ENCODE measurements at regions not wholly inside any gene's neighbourhood (a gene's known extent, or its start where the extent isn't known, plus 50 kb on each side); places are given as distances from the start of the nearest gene placed in this dataset.

- no peak overlapping the region for H3K4me3 ChIP-seq (ENCODE audit: low read depth, low read length)
- TF ChIP-seq, protein P1, sequence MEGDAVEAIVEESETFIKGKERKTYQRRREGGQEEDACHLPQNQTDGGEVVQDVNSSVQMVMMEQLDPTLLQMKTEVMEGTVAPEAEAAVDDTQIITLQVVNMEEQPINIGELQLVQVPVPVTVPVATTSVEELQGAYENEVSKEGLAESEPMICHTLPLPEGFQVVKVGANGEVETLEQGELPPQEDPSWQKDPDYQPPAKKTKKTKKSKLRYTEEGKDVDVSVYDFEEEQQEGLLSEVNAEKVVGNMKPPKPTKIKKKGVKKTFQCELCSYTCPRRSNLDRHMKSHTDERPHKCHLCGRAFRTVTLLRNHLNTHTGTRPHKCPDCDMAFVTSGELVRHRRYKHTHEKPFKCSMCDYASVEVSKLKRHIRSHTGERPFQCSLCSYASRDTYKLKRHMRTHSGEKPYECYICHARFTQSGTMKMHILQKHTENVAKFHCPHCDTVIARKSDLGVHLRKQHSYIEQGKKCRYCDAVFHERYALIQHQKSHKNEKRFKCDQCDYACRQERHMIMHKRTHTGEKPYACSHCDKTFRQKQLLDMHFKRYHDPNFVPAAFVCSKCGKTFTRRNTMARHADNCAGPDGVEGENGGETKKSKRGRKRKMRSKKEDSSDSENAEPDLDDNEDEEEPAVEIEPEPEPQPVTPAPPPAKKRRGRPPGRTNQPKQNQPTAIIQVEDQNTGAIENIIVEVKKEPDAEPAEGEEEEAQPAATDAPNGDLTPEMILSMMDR (IDR thresholded peaks at IDR 0.05; ENCODE audit: control insufficient read depth, extremely low read depth, insufficient read depth): no peak
- DNase-seq (ENCODE audit: low read depth): no peak
These were observed 184.0 kb upstream of the ZFP42 start for GRCh38 chr4:187811591-187811990.

DNA sequence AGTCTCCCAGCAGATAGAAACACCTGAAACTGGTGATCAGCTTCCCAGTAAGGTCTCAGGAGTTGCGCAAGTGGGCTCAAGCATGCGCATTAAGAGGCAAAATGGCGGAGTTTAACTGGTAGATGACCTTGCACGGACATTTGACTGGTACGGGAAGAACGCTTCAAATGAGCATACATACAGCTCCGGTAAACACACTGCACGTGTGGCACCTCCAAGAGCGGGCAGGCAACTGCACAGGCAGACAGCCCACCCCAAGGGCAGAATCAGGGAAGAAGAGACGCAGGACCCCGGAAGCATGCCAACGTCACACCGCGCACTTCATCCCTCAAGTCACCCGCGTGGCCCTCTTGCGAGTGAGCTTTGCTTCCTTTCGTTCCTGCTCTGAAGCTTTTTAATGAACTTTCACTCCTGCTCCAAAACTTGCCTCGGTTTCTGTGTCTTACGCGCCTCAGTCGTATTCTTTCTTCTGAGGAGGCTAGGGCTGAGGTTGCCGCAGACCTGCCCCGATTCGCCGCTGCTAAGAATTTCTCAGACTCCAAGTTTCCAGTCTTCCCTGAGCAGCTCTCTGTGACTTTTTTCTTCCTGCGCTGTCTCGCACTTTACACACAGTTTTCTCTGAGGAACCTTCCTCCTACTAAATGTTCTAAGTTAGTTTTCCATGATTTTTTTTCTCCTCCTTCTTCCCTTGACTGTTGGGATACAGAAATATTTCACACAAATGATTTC lies 180.7 kb upstream of the ZFP42 start:
- no peak for DNase-seq (ENCODE audit: low read depth)
- no peak overlapping the region for H3K4me3 ChIP-seq (ENCODE audit: low read depth, low read length)
- TF ChIP-seq, protein P1 (IDR thresholded peaks at IDR 0.05; ENCODE audit: control insufficient read depth, extremely low read depth, insufficient read depth): no peak

GRCh38 chr4:187826725-187827124 lies 168.8 kb upstream of the ZFP42 start:
- TF ChIP-seq, protein P1 (IDR thresholded peaks at IDR 0.05; ENCODE audit: control insufficient read depth, extremely low read depth, insufficient read depth): 0 out of 2 replicates have a peak, but pooled peaks have one; percentile 11
- H3K4me3 ChIP-seq (ENCODE audit: low read depth, low read length): no peak overlapping the region
- peak; percentile 10 for DNase-seq (ENCODE audit: low read depth)

GRCh38 chr4:187827631-187828030 lies 167.9 kb upstream of the ZFP42 start:
- no peak for DNase-seq (ENCODE audit: low read depth)
- no peak overlapping the region for H3K4me3 ChIP-seq (ENCODE audit: low read depth, low read length)
- TF ChIP-seq, protein P1 (IDR thresholded peaks at IDR 0.05; ENCODE audit: control insufficient read depth, extremely low read depth, insufficient read depth): no peak

GRCh38 chr4:187839765-187840164 lies 155.8 kb upstream of the ZFP42 start:
- H3K4me3 ChIP-seq (ENCODE audit: low read depth, low read length): no peak overlapping the region
- TF ChIP-seq, protein P1 (IDR thresholded peaks at IDR 0.05; ENCODE audit: control insufficient read depth, extremely low read depth, insufficient read depth): no peak
- no peak for DNase-seq (ENCODE audit: low read depth)

DNA sequence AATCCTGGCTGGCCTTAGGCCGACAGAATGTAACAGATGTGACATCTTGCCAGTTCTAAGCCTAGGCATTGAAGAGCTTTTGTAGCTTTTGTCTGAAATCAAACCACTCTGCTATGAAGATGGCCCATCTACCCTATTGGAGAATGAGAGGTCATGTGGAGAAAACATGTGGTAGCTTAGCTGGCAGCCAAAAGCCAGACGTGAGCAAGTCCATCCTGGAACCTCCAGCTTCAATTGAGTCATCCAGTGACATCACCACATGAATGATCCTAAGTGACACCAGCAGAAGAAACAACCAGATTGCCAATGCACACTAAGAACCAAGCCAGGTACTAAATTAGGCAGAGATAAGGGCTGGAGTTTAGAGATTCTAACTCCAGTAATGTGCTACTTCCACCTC lies 154.8 kb upstream of the ZFP42 start:
- TF ChIP-seq, protein P1 (IDR thresholded peaks at IDR 0.05; ENCODE audit: control insufficient read depth, extremely low read depth, insufficient read depth): no peak
- no peak for DNase-seq (ENCODE audit: low read depth)
- H3K4me3 ChIP-seq (ENCODE audit: low read depth, low read length): no peak overlapping the region
